Fibroblast of villous mesenchyme (primary cell): ENCODE measurements at regions not wholly inside any gene's neighbourhood (a gene's known extent, or its start where the extent isn't known, plus 50 kb on each side); places are given as distances from the start of the nearest gene placed in this dataset.
A peak's percentile ranks its signal among the peaks of the same experiment; 100 is the strongest.

Source experiments
- DNase-seq: peaks from one replicate; pipeline ENCODE4 v3.0.0-alpha.2; 2010; ENCODE audit warnings: low read depth
- H3K4me3 ChIP-seq: 2 replicates; pipeline ENCODE4 v1.5.1; 2011; ENCODE audit warnings: low read depth, mild to moderate bottlenecking, low read length
- TF ChIP-seq, protein P1 (sequence below): IDR thresholded peaks from 2 replicates; pipeline ENCODE4 v1.5.1; 2012; ENCODE audit warnings: low read depth, mild to moderate bottlenecking, low read length; ENCODE audit not compliant: insufficient read depth

DNA sequence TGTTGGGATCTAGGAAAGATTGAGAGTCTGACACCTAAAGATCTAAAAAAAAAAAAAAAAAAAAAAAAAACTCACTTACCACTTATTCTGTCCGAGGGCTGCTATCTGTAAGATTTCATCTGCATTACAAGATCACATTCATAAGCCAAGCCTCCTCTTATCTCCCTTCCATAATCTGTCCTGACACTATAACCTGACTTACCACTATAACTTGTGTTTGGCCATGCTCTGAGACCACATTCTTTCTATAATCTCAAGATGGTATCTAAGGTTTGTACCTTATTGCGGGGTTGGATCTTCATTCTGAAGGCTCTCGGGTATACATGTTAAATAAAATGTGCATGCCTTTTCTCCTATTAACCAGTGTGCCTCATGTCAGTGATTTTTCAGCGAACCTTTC lies 144.4 kb downstream of the MAGEB17 start:
- H3K4me3 ChIP-seq = no peak overlapping the region
- TF ChIP-seq, protein P1, sequence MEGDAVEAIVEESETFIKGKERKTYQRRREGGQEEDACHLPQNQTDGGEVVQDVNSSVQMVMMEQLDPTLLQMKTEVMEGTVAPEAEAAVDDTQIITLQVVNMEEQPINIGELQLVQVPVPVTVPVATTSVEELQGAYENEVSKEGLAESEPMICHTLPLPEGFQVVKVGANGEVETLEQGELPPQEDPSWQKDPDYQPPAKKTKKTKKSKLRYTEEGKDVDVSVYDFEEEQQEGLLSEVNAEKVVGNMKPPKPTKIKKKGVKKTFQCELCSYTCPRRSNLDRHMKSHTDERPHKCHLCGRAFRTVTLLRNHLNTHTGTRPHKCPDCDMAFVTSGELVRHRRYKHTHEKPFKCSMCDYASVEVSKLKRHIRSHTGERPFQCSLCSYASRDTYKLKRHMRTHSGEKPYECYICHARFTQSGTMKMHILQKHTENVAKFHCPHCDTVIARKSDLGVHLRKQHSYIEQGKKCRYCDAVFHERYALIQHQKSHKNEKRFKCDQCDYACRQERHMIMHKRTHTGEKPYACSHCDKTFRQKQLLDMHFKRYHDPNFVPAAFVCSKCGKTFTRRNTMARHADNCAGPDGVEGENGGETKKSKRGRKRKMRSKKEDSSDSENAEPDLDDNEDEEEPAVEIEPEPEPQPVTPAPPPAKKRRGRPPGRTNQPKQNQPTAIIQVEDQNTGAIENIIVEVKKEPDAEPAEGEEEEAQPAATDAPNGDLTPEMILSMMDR = no peak
- no peak for DNase-seq

DNA sequence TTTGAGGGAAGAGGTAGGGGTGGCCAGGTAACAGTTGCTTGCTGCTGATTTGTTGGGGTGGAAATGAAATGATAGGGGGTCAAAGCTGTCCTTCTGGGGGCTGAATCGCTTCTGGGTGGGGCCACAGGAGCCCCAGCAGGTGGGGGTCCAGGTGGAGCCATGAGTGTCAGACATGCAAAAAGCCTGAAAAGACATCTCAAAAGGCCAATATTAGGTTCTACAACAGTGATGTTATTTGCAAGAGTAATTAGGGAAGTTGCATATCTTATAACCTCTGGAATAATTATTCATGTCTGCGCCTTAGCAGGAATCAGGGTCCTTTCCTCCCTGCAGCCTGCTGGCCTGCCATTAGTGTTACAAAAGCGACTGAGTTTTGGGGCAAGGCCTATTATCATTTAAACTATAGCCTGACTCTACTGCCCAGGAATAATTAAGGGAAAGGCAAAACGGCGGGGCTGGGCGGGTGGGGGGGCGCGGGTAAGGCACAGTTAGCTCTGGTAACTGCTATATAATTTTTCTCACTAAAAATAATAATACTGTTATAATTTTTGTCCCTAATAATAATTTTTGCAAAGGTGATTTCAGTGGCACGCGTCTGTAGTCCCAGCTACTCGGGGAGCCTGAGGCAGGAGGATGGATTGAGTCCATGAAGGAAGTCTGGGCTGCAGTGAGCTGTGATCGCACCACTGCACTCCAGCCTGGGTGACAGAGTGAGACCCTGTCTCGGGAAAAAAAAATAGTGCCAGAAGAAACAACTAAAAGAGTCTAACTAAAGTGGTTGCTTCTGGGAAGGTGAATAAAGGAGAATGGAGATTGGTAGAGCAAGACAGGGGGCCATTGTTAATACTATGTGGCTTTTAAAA lies 145.7 kb downstream of the MAGEB17 start:
- H3K4me3 ChIP-seq = no peak overlapping the region
- DNase-seq = no peak
- TF ChIP-seq, protein P1 = no peak

DNA sequence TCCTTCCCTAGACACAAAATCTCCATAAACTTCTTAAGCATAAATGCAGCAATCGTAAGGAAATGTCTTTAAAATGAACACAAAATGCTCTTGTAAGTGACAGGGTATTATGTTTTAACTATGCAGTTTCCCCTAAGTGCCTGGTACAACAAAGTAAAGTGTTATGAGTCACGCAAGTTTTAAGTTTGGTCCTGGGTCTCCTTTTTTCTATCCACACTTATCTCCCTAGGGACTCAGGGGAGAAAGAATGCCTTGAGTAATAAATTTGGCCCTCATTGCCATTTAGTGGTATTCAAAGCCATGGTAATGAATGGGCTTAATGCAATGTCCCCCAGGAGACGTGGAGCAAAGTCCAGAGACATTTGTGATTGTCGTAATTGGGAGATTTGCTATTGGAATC lies 149.1 kb downstream of the MAGEB17 start:
- TF ChIP-seq, protein P1 = no peak
- H3K4me3 ChIP-seq = no peak overlapping the region
- DNase-seq = no peak

DNA sequence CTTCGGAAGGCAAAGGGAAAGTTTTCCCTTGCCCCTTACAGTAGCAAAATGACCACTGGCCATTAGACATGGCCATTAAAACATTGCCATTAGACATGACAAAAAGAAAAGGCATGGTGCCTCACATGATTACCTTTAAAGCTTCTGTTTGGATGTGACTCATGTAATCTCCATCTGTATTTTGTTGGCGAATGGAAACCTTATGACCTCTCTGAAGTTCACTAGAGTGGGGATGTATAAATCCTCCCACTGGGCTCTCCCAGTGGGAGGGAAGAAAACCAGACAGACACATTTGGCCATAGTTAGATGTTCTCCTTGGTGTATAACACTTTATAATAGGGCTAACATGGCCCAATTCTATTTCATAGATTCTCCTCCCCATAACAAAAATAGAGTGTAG lies 152.6 kb downstream of the MAGEB17 start:
- TF ChIP-seq, protein P1 = no peak
- H3K4me3 ChIP-seq = no peak overlapping the region
- peak; percentile 9 for DNase-seq

DNA sequence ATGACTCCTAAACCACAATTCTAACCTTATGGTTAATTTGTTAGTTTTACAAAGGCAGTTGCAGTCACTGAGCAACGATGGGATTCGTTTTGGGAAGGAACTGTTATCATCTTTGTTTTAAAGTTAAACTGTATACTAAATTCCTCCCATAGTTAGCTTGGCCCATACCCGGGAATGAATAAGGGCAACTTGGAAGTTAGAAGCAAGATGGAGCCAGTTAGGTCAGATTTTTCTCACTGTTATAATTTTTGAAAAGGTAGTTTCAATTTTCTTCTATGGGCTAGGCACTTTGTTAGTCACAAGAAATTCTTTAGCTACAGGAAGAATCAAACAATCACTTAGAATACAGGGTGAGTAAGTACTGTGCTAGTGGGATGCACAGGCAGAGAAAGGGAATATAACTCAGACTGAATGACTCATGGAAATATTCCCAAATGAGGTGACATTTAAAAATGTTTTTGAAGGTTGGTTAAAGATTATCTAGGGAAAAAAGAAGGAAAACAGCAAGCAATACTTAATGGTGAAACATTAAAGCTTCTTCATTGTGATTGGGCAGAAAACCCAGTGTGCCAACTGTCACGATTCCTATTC lies 153.6 kb downstream of the MAGEB17 start:
- TF ChIP-seq, protein P1 = no peak
- no peak overlapping the region for H3K4me3 ChIP-seq
- no peak for DNase-seq

DNA sequence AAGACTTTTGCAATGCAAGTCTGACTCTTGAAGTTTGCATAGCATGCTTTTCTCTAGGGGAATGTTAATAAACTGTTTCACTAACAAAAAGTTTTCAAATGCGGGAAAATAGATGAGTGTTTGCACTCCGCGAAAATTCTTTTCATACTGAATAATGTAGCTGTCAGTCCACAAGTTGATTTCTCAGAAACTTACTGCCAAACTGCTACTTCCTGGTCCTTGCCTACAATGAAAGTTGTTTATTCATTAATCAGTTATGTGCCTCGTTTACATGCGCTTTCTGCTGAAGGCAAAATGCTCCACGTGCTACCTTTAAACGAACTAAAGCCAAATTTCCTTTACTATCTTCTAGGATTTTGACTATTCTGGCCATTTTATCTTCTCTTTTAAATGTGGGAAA lies 166.2 kb downstream of the MAGEB17 start:
- no peak overlapping the region for H3K4me3 ChIP-seq
- no peak for DNase-seq
- TF ChIP-seq, protein P1 = no peak

DNA sequence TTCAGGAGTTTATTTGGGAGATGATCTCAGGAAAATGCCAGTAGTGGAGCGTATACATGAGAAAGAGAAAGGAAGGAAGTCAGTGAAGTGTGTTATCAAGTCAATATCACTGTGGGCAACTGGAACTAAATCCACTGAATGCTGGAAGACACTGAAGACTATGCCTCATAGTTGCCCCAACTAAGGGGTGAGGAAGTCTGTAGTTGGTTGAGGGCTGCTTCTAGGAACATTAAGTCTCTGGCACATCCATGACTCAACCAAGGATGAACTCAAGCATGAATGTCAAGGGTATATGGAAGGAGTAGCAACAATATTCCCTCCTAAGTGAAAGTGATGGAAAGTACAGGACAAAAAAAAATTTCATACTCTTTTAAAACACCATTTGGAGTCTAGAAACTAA lies 167.9 kb downstream of the MAGEB17 start:
- no peak overlapping the region for H3K4me3 ChIP-seq
- TF ChIP-seq, protein P1 = no peak
- no peak for DNase-seq
